HEK293 (cell line): ENCODE measurements at regions not wholly inside any gene's neighbourhood (a gene's known extent, or its start where the extent isn't known, plus 50 kb on each side); places are given as distances from the start of the nearest gene placed in this dataset.

Experiments used
- CTCF ChIA-PET: fragments of 350-600 bp; formaldehyde crosslinking; extraction: SDS; loops from one replicate; lab custom pipeline; 2021; ENCODE audit warnings: antibody characterized with exemption; lab: Yijun Ruan, JAX
- POLR2A ChIA-PET: fragments of 300-600 bp; formaldehyde crosslinking; extraction: SDS; loops from one replicate; lab custom pipeline; 2020; ENCODE audit warnings: antibody characterized with exemption, inconsistent platforms; lab: Yijun Ruan, JAX
- H3K27ac ChIP-seq: fragments of 200-500 bp; sonication (Bioruptor generic); 2 replicates; pipeline ENCODE4 v1.5.1; 2014; ENCODE audit warnings: low read depth, low read length, control low read depth, inconsistent platforms; ENCODE audit errors: extremely low read depth
- H3K36me3 ChIP-seq, 2 experiments: fragments of 200-500 bp in 1 of 2; sonication (Bioruptor generic) in 1 of 2; 1 replicate in 1 of 2; 2 replicates in 1 of 2; pipeline ENCODE4 v1.5.1; 2014 to 2017; ENCODE audit warnings: inconsistent platforms in 2 of 2, low read length in 2 of 2; ENCODE audit not compliant: control insufficient read depth in 2 of 2, insufficient read depth in 1 of 2
- H3K4me1 ChIP-seq: fragments of 200-500 bp; sonication (Bioruptor generic); 2 replicates; pipeline ENCODE4 v1.5.1; 2014; ENCODE audit warnings: mild to moderate bottlenecking, low read length, inconsistent platforms; ENCODE audit not compliant: control insufficient read depth, insufficient read depth
- H3K4me3 ChIP-seq: 2 replicates; pipeline ENCODE4 v1.5.1; 2011; ENCODE audit warnings: low read depth, mild to moderate bottlenecking, control low read depth, low read length, moderate library complexity
- H3K9me3 ChIP-seq: fragments of 200-500 bp; sonication (Bioruptor generic); 2 replicates; pipeline ENCODE4 v1.5.1; 2014; ENCODE audit warnings: low read depth, low read length, inconsistent platforms; ENCODE audit not compliant: control insufficient read depth, insufficient read depth
- BCL11A ChIP-seq: fragments of 450-650 bp; formaldehyde crosslinking; IDR thresholded peaks from 2 replicates; pipeline ENCODE4 v1.5.1; 2016; ENCODE audit warnings: low read depth, missing biosample characterization, missing genetic modification characterization
- HOXA7 ChIP-seq: sonication (generic); formaldehyde crosslinking; IDR thresholded peaks from 2 replicates; pipeline ENCODE4 v1.8.1; 2022; ENCODE audit warnings: missing genetic modification reagents, borderline replicate concordance
- ZBTB6 ChIP-seq: fragments of 450-650 bp; formaldehyde crosslinking; IDR thresholded peaks from 2 replicates; pipeline ENCODE4 v1.5.1; 2017; ENCODE audit warnings: missing biosample characterization, missing genetic modification characterization
- ZBTB7A ChIP-seq: fragments of 450-650 bp; formaldehyde crosslinking; IDR thresholded peaks from 2 replicates; pipeline ENCODE4 v1.5.1; 2016; ENCODE audit warnings: low read depth, missing biosample characterization, missing genetic modification characterization
- ZFP41 ChIP-seq: fragments of 450-650 bp; formaldehyde crosslinking; IDR thresholded peaks from 2 replicates; pipeline ENCODE4 v1.5.1; 2016; ENCODE audit warnings: missing biosample characterization, missing genetic modification characterization, borderline replicate concordance
- ZNF132 ChIP-seq: fragments of 450-650 bp; formaldehyde crosslinking; IDR thresholded peaks from 2 replicates; pipeline ENCODE4 v1.5.1; 2017; ENCODE audit warnings: missing biosample characterization, missing genetic modification characterization, borderline replicate concordance
- ZNF133 ChIP-seq: fragments of 450-650 bp; formaldehyde crosslinking; IDR thresholded peaks from 2 replicates; pipeline ENCODE4 v1.5.1; 2016; ENCODE audit warnings: missing biosample characterization, missing genetic modification characterization
- ZNF146 ChIP-seq: fragments of 450-650 bp; formaldehyde crosslinking; IDR thresholded peaks from 2 replicates; pipeline ENCODE4 v1.5.1; 2016; ENCODE audit warnings: missing biosample characterization, missing genetic modification characterization
- ZNF175 ChIP-seq: fragments of 450-650 bp; formaldehyde crosslinking; IDR thresholded peaks from 2 replicates; pipeline ENCODE4 v1.5.1; 2016; ENCODE audit warnings: missing biosample characterization, missing genetic modification characterization
- ZNF184 ChIP-seq: fragments of 450-650 bp; IDR thresholded peaks from 2 replicates; pipeline ENCODE4 v1.5.1; 2018; ENCODE audit warnings: missing biosample characterization, mild to moderate bottlenecking, missing genetic modification characterization
- ZNF223 ChIP-seq: fragments of 450-650 bp; formaldehyde crosslinking; IDR thresholded peaks from 2 replicates; pipeline ENCODE4 v1.5.1; 2016; ENCODE audit warnings: missing biosample characterization, missing genetic modification characterization
- ZNF280C ChIP-seq: fragments of 450-650 bp; formaldehyde crosslinking; IDR thresholded peaks from 2 replicates; pipeline ENCODE4 v1.5.1; 2016; ENCODE audit warnings: missing biosample characterization, missing genetic modification characterization
- ZNF350 ChIP-seq: fragments of 450-650 bp; formaldehyde crosslinking; IDR thresholded peaks from 2 replicates; pipeline ENCODE4 v1.5.0; 2017; ENCODE audit warnings: missing biosample characterization, mild to moderate bottlenecking, missing genetic modification characterization
- ZNF391 ChIP-seq: fragments of 450-650 bp; formaldehyde crosslinking; IDR thresholded peaks from 2 replicates; pipeline ENCODE4 v1.5.1; 2016; ENCODE audit warnings: low read depth, missing biosample characterization, missing genetic modification characterization, borderline replicate concordance
- ZNF449 ChIP-seq: fragments of 450-650 bp; formaldehyde crosslinking; IDR thresholded peaks from 2 replicates; pipeline ENCODE4 v1.5.1; 2017; ENCODE audit warnings: missing biosample characterization, mild to moderate bottlenecking, missing genetic modification characterization, moderate library complexity
- ZNF513 ChIP-seq: fragments of 450-650 bp; IDR thresholded peaks from 2 replicates; pipeline ENCODE4 v1.5.1; 2018; ENCODE audit warnings: missing biosample characterization, missing genetic modification characterization
- ZNF529 ChIP-seq: fragments of 450-650 bp; formaldehyde crosslinking; IDR thresholded peaks from 2 replicates; pipeline ENCODE4 v1.5.1; 2017; ENCODE audit warnings: missing genetic modification characterization, missing biosample characterization; ENCODE audit not compliant: insufficient replicate concordance
- ZNF549 ChIP-seq: fragments of 450-650 bp; IDR thresholded peaks from 2 replicates; pipeline ENCODE4 v1.5.1; 2018; ENCODE audit warnings: missing biosample characterization, missing genetic modification characterization, mild to moderate bottlenecking, inconsistent platforms, moderate library complexity
- ZNF561 ChIP-seq: fragments of 450-650 bp; IDR thresholded peaks from 2 replicates; pipeline ENCODE4 v1.5.1; 2018; ENCODE audit warnings: missing biosample characterization, missing genetic modification characterization, borderline replicate concordance
- ZNF585B ChIP-seq: fragments of 450-650 bp; formaldehyde crosslinking; IDR thresholded peaks from 2 replicates; pipeline ENCODE4 v1.5.1; 2016; ENCODE audit warnings: missing biosample characterization, missing genetic modification characterization
- ZNF596 ChIP-seq: fragments of 450-650 bp; IDR thresholded peaks from 2 replicates; pipeline ENCODE4 v1.5.0; 2018; ENCODE audit warnings: missing biosample characterization, mild to moderate bottlenecking, missing genetic modification characterization, moderate library complexity
- ZNF623 ChIP-seq: fragments of 450-650 bp; formaldehyde crosslinking; IDR thresholded peaks from 2 replicates; pipeline ENCODE4 v1.5.1; 2016; ENCODE audit warnings: missing biosample characterization, missing genetic modification characterization
- ZNF624 ChIP-seq: fragments of 450-650 bp; formaldehyde crosslinking; IDR thresholded peaks from 2 replicates; pipeline ENCODE4 v1.5.1; 2017; ENCODE audit warnings: missing biosample characterization, missing genetic modification characterization
- ZNF792 ChIP-seq: fragments of 450-650 bp; formaldehyde crosslinking; IDR thresholded peaks from 2 replicates; pipeline ENCODE4 v1.5.1; 2016; ENCODE audit warnings: missing biosample characterization, missing genetic modification characterization
- ZSCAN16 ChIP-seq: fragments of 450-650 bp; formaldehyde crosslinking; IDR thresholded peaks from 2 replicates; pipeline ENCODE4 v1.5.1; 2016; ENCODE audit warnings: missing biosample characterization, missing genetic modification characterization

GRCh38 chr5:8137941-8138550 is 269.1 kb downstream of the MTRR start:
- POLR2A ChIA-PET = no interaction called here
- H3K36me3 ChIP-seq = no peaks in the 10 kb centered on the region
- TF ChIP-seq ZFP41 (tag by site-specific recombination) = no peak
- TF ChIP-seq HOXA7 (CRISPR knock-in tag) = no peak
- no peak for TF ChIP-seq ZBTB7A
- no peak for TF ChIP-seq ZSCAN16 (tag by site-specific recombination)
- TF ChIP-seq ZNF350 (tag by site-specific recombination) = no peak
- no peak for TF ChIP-seq BCL11A (tag by site-specific recombination)
- TF ChIP-seq ZNF623 (tag by site-specific recombination) = no peak
- H3K4me3 ChIP-seq = no peak overlapping the region
- no peak overlapping the region for H3K27ac ChIP-seq
- CTCF ChIA-PET = no interaction called here
- H3K4me1 ChIP-seq = no peaks in the 10 kb centered on the region
- no peaks in the 10 kb centered on the region for H3K9me3 ChIP-seq

GRCh38 chr5:8138884-8139283 is 269.9 kb downstream of the MTRR start:
- Histone ChIP-seq H3K4me1 (no peaks in the 10 kb centered on the region), H3K9me3 (no peaks in the 10 kb centered on the region), H3K36me3 (no peaks in the 10 kb centered on the region), H3K27ac (no peak overlapping the region), H3K4me3 (no peak overlapping the region)
- TF ChIP-seq ZBTB6 (tag by site-specific recombination) (no peak), ZNF792 (tag by site-specific recombination) (no peak), ZNF624 (tag by site-specific recombination) (no peak), ZNF596 (tag by site-specific recombination) (no peak), ZNF133 (tag by site-specific recombination) (no peak), ZNF146 (tag by site-specific recombination) (no peak), ZNF223 (no peak), ZNF585B (no peak), ZNF549 (tag by site-specific recombination) (no peak), ZNF561 (tag by site-specific recombination) (no peak), ZNF175 (no peak), ZNF132 (no peak), ZNF184 (tag by site-specific recombination) (no peak), ZNF513 (no peak), ZNF280C (tag by site-specific recombination) (no peak), ZNF449 (tag by site-specific recombination) (no peak), ZNF529 (tag by site-specific recombination) (no peak), ZNF391 (no peak)
- ChIA-PET POLR2A (no interaction called here), CTCF (no interaction called here)
